ENCODE measurements at regions not wholly inside any gene's neighbourhood (a gene's known extent, or its start where the extent isn't known, plus 50 kb on each side); places are given as distances from the start of the nearest gene placed in this dataset.
A peak's percentile ranks its signal among the peaks of the same experiment; 100 is the strongest.

DNA sequence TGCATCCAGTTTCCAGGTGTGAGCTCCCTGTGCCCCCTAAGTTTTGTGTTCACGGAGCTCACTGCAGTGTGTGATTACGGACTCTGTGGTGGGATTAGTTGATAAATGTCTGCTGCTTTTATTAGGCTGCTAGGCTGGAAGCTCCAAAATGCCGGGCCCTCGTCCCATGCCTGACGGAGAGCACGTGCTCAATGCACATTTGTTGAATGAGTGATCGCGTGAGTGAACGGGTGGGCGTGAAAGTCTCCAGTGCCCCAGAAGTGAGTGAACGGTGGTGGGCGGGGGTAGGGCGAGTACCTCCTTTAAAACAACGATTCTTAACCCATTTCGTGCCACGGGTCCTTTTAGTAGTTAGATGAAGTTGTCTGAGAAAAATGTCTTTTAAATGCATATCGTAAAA is 175.5 kb downstream of the AACS start:
- no peak for DNase-seq
- intact Hi-C loops (cut with DNase I; ENCODE audit: low total_unique reads): no loop called here

DNA sequence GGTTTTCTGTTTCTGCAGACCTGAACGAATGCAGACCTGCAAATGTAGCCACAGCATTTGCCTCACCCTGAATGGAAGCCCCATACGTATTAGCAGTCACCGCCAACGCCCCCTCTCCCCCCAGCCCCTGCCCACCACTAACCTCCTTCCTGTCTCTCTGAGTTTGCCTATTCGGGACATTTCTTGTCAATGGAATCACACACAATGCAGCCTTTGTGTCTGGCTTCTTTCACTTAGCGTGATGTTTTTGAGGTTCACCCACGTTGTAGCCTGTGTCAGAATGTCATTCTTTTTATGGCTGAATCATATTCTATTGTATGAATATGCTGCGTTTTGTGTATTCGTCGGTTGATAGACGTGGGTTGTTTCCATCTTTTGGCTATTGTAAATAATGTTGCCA is 178.6 kb downstream of the AACS start:
- Histone ChIP-seq H3K27ac (no peak overlapping the region), H3K4me1 (peaks cover 4 to 5% of the 10 kb centered on the region in 2 donors), H3K27me3 (peaks cover 0 to 4% (median 0%) of the 10 kb centered on the region in 3 donors), H3K9me3 (no peaks in the 10 kb centered on the region), H3K4me3 (no peak overlapping the region), H3K36me3 (no peaks in the 10 kb centered on the region)
- DNase-seq: no peak
- in situ Hi-C loops (cut with MboI; ENCODE audit: low sequenced_read_pairs in 4 of 4): no loop called here
- ATAC-seq: no peak
- TF ChIP-seq, protein P1, sequence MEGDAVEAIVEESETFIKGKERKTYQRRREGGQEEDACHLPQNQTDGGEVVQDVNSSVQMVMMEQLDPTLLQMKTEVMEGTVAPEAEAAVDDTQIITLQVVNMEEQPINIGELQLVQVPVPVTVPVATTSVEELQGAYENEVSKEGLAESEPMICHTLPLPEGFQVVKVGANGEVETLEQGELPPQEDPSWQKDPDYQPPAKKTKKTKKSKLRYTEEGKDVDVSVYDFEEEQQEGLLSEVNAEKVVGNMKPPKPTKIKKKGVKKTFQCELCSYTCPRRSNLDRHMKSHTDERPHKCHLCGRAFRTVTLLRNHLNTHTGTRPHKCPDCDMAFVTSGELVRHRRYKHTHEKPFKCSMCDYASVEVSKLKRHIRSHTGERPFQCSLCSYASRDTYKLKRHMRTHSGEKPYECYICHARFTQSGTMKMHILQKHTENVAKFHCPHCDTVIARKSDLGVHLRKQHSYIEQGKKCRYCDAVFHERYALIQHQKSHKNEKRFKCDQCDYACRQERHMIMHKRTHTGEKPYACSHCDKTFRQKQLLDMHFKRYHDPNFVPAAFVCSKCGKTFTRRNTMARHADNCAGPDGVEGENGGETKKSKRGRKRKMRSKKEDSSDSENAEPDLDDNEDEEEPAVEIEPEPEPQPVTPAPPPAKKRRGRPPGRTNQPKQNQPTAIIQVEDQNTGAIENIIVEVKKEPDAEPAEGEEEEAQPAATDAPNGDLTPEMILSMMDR (IDR thresholded peaks at IDR 0.05 in 4 of 5, conservative IDR thresholded peaks at IDR 0.05 in 1 of 5): no peak
- no peak for TF ChIP-seq POLR2A (IDR thresholded peaks at IDR 0.05)
- intact Hi-C loops (cut with DNase I; ENCODE audit: low total_unique reads): no loop called here

More for the DNA sequence above, 175.5 kb downstream of the AACS start:
- in situ Hi-C loops (cut with MboI; ENCODE audit: low sequenced_read_pairs in 4 of 4): no loop called here
- Histone ChIP-seq H3K27me3 (peaks cover 0 to 4% (median 0%) of the 10 kb centered on the region in 3 donors), H3K36me3 (no peaks in the 10 kb centered on the region), H3K4me3 (no peak overlapping the region), H3K4me1 (peaks cover 0 to 3% of the 10 kb centered on the region in 2 donors), H3K9me3 (no peaks in the 10 kb centered on the region), H3K27ac (no peak overlapping the region)
- no peak for ATAC-seq
- no peak for TF ChIP-seq POLR2A (IDR thresholded peaks at IDR 0.05)
- TF ChIP-seq, protein P1 (IDR thresholded peaks at IDR 0.05 in 4 of 5, conservative IDR thresholded peaks at IDR 0.05 in 1 of 5): no peak

DNA sequence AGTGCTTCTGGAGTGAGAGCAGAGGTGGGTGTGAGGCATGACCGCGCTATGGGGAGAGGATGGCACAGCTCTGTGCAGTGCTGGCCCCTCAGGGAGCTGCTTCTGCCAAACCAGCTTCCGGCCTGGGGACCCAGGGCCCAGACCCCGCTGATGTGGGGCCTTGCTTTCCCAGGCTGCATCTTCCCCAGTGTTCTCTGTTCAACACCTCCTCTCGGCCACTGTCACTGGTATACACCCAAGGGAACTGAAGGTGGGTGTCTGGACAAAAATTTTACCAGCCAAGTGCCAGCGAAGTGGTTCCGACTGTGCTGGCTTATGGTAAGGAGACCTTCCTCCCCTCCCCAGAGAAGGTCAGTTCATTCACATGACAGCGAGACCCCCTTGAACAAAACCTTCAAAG is 179.1 kb downstream of the AACS start:
- Histone ChIP-seq H3K9me3 (no peaks in the 10 kb centered on the region), H3K4me1 (peaks cover 4 to 5% of the 10 kb centered on the region in 2 donors), H3K27ac (no peak overlapping the region), H3K36me3 (no peaks in the 10 kb centered on the region), H3K27me3 (peaks cover 0 to 4% (median 0%) of the 10 kb centered on the region in 3 donors), H3K4me3 (no peak overlapping the region)
- in situ Hi-C loops (cut with MboI; ENCODE audit: low sequenced_read_pairs in 4 of 4) (no loop called here), intact Hi-C loops (cut with DNase I; ENCODE audit: low total_unique reads) (no loop called here)
- DNase-seq (no peak), ATAC-seq (no peak)
- TF ChIP-seq, protein P1 (IDR thresholded peaks at IDR 0.05 in 4 of 5, conservative IDR thresholded peaks at IDR 0.05 in 1 of 5): no peak
- no peak for TF ChIP-seq POLR2A (IDR thresholded peaks at IDR 0.05)

DNA sequence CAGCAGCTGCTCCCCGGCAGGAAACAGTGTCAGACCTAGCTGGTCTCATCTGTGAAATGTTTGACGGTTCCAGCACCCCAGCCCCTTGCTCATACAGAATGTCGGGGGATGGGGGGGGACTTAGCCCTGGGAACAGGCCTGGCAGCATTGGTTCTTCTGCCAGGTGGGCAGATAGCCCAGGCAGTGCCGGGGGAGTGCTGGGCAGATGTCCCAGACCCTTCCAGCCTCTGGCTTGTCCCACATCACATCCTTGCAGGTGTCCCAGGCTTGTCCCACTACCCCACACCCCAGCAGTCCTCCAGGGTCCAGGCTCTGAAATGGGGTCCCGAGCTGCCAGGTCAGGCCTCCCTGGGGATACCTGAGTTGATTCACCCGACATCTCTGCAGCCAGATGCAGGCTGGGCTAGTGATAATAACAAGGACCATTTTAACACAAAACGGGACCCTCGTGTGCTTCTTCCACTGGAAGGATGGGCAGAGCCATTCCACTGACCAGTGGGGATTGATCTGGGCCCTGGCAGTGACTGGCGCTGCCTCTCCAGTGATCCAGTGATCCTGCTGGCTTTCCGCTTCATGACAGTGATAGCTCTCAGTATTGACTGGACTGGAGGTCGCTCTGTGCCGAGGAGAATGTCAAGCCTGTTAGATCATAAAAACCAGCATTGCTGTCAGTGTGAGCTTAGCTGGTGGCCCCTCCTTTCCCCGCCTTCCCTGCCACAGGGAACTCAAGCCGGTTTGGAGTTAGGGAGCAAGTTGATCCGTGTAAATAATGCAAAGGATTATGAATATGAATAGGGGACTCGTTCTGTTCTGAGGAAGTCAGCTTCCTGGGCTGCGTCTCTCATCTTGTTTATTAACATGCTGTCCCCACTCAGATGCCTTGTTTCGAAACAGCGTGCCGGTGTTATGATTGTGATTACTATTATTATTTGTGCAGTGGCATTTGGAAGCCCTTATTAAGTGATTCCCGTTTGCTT is 180.6 kb downstream of the AACS start:
- intact Hi-C loops (cut with DNase I; ENCODE audit: low total_unique reads) (no loop called here), in situ Hi-C loops (cut with MboI; ENCODE audit: low sequenced_read_pairs in 4 of 4) (no loop called here)
- Histone ChIP-seq H3K4me1 (peaks cover 4 to 5% of the 10 kb centered on the region in 2 donors), H3K4me3 (peak overlapping the region in 1 of 4 donors; percentile 9), H3K27ac (peak overlapping the region; percentile 68 to 82 (median 76)), H3K27me3 (peaks cover 0 to 4% (median 0%) of the 10 kb centered on the region in 3 donors), H3K36me3 (no peaks in the 10 kb centered on the region), H3K9me3 (no peaks in the 10 kb centered on the region)
- peak; percentile 21 to 37 for DNase-seq
- ATAC-seq: peak; percentile 83 to 90
- TF ChIP-seq POLR2A (IDR thresholded peaks at IDR 0.05): peak in 1 of 2 donors; percentile 38
- TF ChIP-seq, protein P1 (IDR thresholded peaks at IDR 0.05 in 4 of 5, conservative IDR thresholded peaks at IDR 0.05 in 1 of 5): no peak

Data from gastrocnemius medialis (tissue), 4 donors.